Ramos (cell line): ENCODE measurements at regions not wholly inside any gene's neighbourhood (a gene's known extent, or its start where the extent isn't known, plus 50 kb on each side); places are given as distances from the start of the nearest gene placed in this dataset.

Source experiments
- in situ Hi-C: fragments of 300-500 bp; cut with MboI; formaldehyde crosslinking; loops from one replicate; pipeline ENCODE4 v1.14.3; 2022; ENCODE audit warnings: low sequenced_read_pairs; ENCODE audit not compliant: unreplicated experiment

DNA sequence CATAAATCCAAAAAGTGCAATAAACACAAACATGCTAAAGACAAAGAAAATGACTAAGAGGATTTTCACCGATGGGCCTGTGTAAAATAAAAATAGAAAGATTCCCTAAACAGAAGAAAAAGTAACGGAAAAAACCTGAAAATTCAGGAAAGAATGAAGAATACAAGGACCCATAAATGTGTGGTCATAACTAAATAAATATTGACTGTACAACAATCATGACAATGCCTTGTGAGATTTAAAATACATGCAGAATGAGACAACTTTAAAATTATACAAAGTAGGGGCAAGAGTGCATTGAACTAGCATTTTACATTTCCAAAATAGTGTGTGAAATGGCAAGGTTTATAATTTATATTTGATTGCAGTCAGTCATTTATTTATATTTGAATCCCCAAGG lies 409.1 kb upstream of the ANKRD30A start:
- in situ Hi-C loops, result no loop called here

- in situ Hi-C loops, result no loop called here
These were observed 412.7 kb upstream of the ANKRD30A start for GRCh38 chr10:36712695-36713094.

DNA sequence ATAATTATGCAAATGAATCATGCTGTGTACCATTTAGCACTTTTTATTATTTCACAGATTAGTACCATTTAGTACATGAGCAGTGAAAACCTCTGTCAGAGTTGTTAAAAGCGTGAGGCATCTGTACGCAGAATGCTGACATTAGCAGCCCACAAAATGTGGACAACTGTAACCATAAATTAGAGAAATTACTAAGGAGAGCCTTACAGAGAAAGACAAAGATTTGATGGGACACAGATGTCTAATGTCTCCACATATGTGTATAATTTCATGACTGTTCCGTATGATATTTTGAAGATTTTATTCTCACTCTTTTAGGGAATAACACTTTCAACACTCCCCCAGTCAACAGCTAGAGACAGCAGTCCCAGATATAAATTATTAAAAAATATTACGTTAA lies 414.0 kb upstream of the ANKRD30A start:
- in situ Hi-C loops, result no loop called here

DNA sequence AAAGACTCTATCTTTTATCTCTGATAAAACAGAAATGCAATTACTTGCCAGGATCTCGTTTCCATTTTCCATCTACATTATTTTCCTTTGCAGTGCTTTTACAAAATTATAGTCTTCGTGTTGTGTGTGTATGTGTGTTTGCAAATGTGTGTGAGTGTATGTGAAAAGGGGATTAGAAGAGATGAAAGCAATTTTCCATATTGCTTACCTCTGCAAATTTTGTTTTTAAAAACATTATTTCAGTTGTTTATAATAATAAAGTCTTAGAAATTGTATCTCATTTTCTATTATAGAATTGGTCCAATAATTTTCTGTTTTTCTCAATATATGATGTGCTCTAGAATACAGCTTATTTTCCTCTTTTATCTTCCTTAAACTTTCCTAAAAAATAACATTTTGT lies 421.3 kb upstream of the ANKRD30A start:
- in situ Hi-C loops, result no loop called here

- in situ Hi-C loops, result no loop called here
These were observed 422.2 kb upstream of the ANKRD30A start for GRCh38 chr10:36703179-36703578.

DNA sequence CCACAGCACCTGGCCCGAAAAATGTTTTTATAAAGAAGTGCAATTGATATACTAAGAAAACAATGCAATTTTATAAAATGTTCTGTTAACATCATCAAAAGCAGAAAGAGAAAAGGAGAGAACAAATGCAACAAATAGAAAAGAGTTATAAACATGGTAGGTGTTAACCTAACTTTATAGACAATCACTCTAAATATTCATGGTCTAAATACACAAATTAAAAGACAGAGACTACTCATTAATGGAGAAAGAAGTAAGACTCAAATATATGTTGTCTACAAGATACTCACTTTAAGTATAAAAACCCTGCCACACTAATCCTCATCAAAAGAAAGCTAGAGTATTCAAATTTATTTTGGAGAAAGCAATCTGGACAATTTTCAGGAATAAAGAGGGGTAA lies 425.3 kb upstream of the ANKRD30A start:
- in situ Hi-C loops, result no loop called here

DNA sequence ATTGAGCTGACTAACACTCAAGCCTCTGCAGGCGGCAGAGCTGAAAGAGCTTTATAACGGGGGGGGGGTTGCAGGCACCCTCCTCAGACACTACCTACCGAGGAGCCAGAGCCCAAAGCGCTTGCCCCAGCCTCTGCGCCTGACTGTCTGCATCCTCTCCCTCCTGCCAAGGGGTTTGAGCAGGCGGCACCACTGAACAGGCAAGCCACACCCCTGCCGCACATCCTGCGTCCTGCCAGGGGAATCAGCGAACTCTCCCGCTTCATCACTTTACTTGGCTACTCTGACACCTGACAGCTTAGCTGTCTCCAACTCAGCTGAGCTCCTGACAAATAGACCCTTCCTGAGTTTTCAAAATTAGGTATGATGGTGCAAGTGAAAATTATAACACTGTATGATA lies 432.6 kb upstream of the ANKRD30A start:
- in situ Hi-C loops, result no loop called here

DNA sequence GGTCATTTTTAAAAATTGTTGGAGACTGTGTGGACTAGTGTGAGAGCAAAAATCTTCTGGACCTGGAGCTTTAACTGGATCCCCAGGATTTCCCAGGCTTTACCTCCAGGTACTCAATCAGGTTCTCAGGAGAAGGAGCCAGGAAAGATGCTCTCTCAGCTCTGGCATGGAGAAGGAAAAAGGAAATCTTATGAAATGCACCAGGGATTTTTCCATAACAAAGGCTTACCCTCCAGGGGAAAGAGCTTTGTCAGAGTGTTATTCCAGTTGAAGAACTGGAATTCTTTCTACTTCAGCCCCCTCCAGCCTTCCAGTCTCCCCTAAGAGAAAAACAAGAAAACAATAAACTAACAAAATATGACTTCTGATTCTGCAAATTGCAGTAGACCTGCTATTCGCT lies 436.7 kb upstream of the ANKRD30A start:
- in situ Hi-C loops, result no loop called here

- in situ Hi-C loops, result no loop called here
These were observed 442.0 kb upstream of the ANKRD30A start for GRCh38 chr10:36683421-36683820.

GRCh38 chr10:36681751-36682632 lies 443.4 kb upstream of the ANKRD30A start:
- in situ Hi-C loops, result no loop called here

GRCh38 chr10:36679554-36679953 lies 445.8 kb upstream of the ANKRD30A start:
- in situ Hi-C loops, result no loop called here

- in situ Hi-C loops, result no loop called here
These were observed 448.0 kb upstream of the ANKRD30A start for GRCh38 chr10:36677431-36677768.

DNA sequence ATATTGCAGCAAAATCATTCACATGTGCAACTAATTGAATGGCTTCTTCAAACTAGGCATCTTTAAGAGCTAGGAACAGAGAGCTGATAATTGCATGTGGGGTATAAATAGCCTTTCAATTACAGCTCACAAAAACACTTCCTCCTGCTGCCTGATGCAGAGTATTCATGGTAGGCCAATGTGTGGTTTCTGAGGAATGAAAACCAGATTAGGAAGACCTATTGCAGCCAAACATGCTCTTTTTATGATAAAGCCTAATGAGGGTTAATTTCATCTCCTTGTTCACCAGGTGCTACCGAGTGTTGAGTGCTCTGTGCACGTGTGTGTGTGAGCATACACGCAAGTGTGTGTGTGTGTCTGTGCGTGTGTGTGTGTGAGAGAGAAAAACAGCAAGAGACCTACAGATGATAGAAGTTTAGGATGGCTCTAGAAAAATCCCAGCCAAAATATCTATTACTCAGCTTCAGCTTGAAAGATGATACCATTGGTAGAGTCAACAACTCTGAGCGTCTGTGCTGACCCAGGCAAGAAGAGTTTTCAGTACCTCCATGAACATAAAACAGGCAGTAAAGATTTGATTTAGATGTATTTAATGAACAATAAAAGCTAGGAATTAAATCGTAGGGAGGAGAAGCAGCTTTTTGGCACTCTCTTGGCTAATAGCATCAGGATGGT lies 448.5 kb upstream of the ANKRD30A start:
- in situ Hi-C loops, result no loop called here

DNA sequence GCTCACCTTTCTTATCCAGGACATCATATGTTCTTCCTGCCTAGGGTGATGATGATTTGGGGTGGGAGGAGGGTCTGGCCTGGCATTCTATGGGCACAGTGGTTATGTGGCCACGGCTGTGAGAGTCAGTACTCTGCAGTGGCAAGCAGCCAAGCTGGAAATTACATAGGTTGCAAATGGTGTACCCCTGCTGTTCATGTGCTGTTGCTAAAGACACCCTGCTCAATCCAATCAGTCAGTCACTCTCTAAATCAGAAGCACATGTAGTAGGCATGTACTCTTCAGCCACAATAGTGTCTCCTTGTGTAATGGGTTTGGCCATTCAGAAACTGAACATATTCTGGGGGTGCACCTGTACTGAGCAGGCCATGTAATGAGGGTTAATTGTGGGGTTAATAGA lies 449.1 kb upstream of the ANKRD30A start:
- in situ Hi-C loops, result no loop called here

DNA sequence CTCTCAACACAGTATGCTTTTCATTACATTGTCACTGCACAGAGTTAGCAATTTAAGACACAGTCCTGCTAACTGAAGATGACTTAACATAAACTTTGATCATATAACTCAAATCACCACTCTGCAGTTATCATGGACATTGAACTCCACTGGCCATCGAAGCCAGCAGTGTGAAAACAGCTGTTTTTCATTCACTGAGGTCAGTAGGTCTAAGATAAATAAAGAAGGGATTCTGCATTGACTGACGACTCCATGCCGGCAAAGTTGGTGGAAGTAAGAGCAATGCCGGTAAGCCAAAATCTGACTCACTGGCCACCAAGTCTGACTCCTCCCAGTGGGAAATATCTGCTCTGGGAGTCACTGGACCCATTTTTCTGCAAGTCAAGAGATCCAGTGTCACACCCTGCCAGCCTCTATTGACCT lies 449.9 kb upstream of the ANKRD30A start:
- in situ Hi-C loops, result no loop called here

- in situ Hi-C loops, result no loop called here
These were observed 453.8 kb upstream of the ANKRD30A start for GRCh38 chr10:36671607-36672006.

GRCh38 chr10:36670621-36671402 lies 454.6 kb upstream of the ANKRD30A start:
- in situ Hi-C loops, result no loop called here

GRCh38 chr10:36669615-36670352 lies 455.6 kb upstream of the ANKRD30A start:
- in situ Hi-C loops, result no loop called here

DNA sequence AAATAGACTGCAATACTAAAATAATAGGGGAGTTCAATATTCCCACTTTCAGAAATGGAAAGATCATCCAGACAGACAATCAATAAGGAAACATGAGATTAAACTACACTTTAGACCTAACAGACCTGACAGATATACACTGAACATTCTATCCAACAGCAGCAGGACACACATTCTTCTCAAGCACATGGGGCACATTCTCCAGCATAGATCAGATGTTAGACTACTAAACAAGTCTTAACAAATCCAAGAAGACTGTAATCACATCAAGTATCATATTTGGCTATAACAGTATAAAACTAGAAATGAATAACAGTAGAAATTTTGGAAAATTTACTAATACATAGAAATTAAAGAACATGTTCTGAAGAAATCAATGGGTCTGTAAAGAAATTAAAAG lies 458.9 kb upstream of the ANKRD30A start:
- in situ Hi-C loops, result no loop called here

DNA sequence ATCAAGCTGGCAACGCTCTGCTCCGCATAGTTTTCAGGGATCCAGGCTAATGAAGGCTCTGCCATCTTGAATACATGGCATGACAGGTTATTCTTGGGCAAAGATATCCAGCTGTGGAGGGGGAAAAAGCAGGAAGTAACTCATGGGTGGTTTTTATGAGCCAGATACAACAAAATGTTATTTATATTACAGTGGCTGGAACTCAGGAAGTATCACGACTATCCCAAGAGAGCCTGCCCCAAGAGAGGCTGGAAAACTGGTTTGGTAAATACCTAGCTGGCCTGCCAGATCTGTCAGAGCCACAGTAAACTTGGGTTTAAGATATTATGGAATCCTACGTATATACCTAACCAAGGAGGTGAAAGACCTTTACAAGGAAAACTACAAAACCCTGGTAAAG lies 462.8 kb upstream of the ANKRD30A start:
- in situ Hi-C loops, result no loop called here
